ENCODE measurements at regions not wholly inside any gene's neighbourhood (a gene's known extent, or its start where the extent isn't known, plus 50 kb on each side); places are given as distances from the start of the nearest gene placed in this dataset.

GRCh38 chr18:55998801-55999385 lies 410.9 kb upstream of the TCF4 start:
- Mint-ChIP-seq H3K27me3 (ENCODE audit: low read depth) (no peaks in the 10 kb centered on the region), H3K36me3 (ENCODE audit: low read depth) (no peaks in the 10 kb centered on the region), H3K4me3 (ENCODE audit: unreplicated experiment) (no peak overlapping the region), H3K27ac (ENCODE audit: unreplicated experiment) (no peak overlapping the region), H3K9me3 (ENCODE audit: low read depth) (no peaks in the 10 kb centered on the region), H3K4me1 (ENCODE audit: low read depth) (peaks cover 38% of the 10 kb centered on the region)
- DNase-seq (ENCODE audit: low spot score) = no peak
- TF ChIP-seq CTCF (IDR thresholded peaks at IDR 0.05) = no peak

- Mint-ChIP-seq H3K27me3 (ENCODE audit: low read depth) (no peaks in the 10 kb centered on the region), H3K27ac (ENCODE audit: unreplicated experiment) (peak overlapping the region; percentile 89), H3K36me3 (ENCODE audit: low read depth) (no peaks in the 10 kb centered on the region), H3K4me3 (ENCODE audit: unreplicated experiment) (peak overlapping the region; percentile 64), H3K4me1 (ENCODE audit: low read depth) (peaks cover 38% of the 10 kb centered on the region), H3K9me3 (ENCODE audit: low read depth) (no peaks in the 10 kb centered on the region)
- no peak for DNase-seq (ENCODE audit: low spot score)
- TF ChIP-seq CTCF (IDR thresholded peaks at IDR 0.05) = peak; percentile 54
Observed at GRCh38 chr18:55998071-55998522, 410.1 kb upstream of the TCF4 start.

GRCh38 chr18:55997151-55997561 lies 409.2 kb upstream of the TCF4 start:
- H3K36me3 Mint-ChIP-seq (ENCODE audit: low read depth) = no peaks in the 10 kb centered on the region
- no peak for DNase-seq (ENCODE audit: low spot score)
- H3K4me1 Mint-ChIP-seq (ENCODE audit: low read depth) = peaks cover 38% of the 10 kb centered on the region
- no peaks in the 10 kb centered on the region for H3K27me3 Mint-ChIP-seq (ENCODE audit: low read depth)
- no peak overlapping the region for H3K27ac Mint-ChIP-seq (ENCODE audit: unreplicated experiment)
- peak; percentile 37 for TF ChIP-seq CTCF (IDR thresholded peaks at IDR 0.05)
- H3K9me3 Mint-ChIP-seq (ENCODE audit: low read depth) = no peaks in the 10 kb centered on the region
- H3K4me3 Mint-ChIP-seq (ENCODE audit: unreplicated experiment) = peak overlapping the region; percentile 15

GRCh38 chr18:55996717-55997116 lies 408.7 kb upstream of the TCF4 start:
- no peaks in the 10 kb centered on the region for H3K9me3 Mint-ChIP-seq (ENCODE audit: low read depth)
- peaks cover 36% of the 10 kb centered on the region for H3K4me1 Mint-ChIP-seq (ENCODE audit: low read depth)

GRCh38 chr18:55990186-55990585 lies 402.2 kb upstream of the TCF4 start:
- TF ChIP-seq CTCF (IDR thresholded peaks at IDR 0.05) = no peak
- no peak for DNase-seq (ENCODE audit: low spot score)
- H3K36me3 Mint-ChIP-seq (ENCODE audit: low read depth) = peaks cover 6% of the 10 kb centered on the region
- no peak overlapping the region for H3K4me3 Mint-ChIP-seq (ENCODE audit: unreplicated experiment)
- no peaks in the 10 kb centered on the region for H3K27me3 Mint-ChIP-seq (ENCODE audit: low read depth)
- no peaks in the 10 kb centered on the region for H3K4me1 Mint-ChIP-seq (ENCODE audit: low read depth)
- peaks cover 18% of the 10 kb centered on the region for H3K9me3 Mint-ChIP-seq (ENCODE audit: low read depth)
- no peak overlapping the region for H3K27ac Mint-ChIP-seq (ENCODE audit: unreplicated experiment)

More at GRCh38 chr18:55996717-55997116, 408.7 kb upstream of the TCF4 start:
- no peak for TF ChIP-seq CTCF (IDR thresholded peaks at IDR 0.05)
- no peaks in the 10 kb centered on the region for H3K36me3 Mint-ChIP-seq (ENCODE audit: low read depth)
- H3K4me3 Mint-ChIP-seq (ENCODE audit: unreplicated experiment) = no peak overlapping the region
- no peak overlapping the region for H3K27ac Mint-ChIP-seq (ENCODE audit: unreplicated experiment)
- DNase-seq (ENCODE audit: low spot score) = no peak
- H3K27me3 Mint-ChIP-seq (ENCODE audit: low read depth) = no peaks in the 10 kb centered on the region
